ENCODE measurements at regions not wholly inside any gene's neighbourhood (a gene's known extent, or its start where the extent isn't known, plus 50 kb on each side); places are given as distances from the start of the nearest gene placed in this dataset.

DNA sequence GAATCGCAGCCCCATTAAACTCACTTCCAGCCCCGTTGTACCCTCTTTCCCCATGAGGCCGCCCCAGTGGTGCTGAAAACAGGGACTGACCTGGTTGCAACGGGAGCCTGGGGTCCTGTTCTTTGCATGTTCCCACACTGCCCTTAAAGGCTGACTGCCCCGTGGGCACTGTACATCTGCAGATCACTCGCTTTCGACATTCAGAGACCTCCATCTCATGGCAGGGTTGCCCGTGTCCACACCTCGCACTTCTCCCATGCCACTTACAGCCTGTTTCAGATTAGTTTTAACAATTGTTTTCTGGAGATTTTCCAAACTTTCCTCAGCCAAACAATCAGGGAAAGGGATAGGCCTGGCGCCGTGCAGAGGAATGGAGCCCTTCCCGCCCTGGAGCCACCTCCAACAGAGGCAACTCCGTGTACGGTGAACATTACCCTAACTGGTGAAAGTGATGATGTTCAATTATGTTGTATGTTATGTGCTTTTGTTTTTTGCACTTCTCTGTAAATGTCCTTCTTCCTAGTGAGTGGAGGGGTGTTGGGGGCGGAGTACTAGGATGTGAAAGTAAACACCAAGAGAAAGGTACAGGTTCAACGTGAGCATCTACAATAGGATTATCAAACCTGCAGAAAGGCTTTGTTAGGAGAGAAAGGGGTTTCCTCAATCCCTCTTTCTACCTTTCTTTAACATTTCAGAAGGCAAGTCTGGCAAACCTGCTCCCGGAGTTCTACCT is 262.8 kb downstream of the FOXO1 start (continued):
- TF ChIP-seq WHSC1 (IDR thresholded peaks at IDR 0.05; ENCODE audit: low read length): no peak
- TF ChIP-seq, protein P1, sequence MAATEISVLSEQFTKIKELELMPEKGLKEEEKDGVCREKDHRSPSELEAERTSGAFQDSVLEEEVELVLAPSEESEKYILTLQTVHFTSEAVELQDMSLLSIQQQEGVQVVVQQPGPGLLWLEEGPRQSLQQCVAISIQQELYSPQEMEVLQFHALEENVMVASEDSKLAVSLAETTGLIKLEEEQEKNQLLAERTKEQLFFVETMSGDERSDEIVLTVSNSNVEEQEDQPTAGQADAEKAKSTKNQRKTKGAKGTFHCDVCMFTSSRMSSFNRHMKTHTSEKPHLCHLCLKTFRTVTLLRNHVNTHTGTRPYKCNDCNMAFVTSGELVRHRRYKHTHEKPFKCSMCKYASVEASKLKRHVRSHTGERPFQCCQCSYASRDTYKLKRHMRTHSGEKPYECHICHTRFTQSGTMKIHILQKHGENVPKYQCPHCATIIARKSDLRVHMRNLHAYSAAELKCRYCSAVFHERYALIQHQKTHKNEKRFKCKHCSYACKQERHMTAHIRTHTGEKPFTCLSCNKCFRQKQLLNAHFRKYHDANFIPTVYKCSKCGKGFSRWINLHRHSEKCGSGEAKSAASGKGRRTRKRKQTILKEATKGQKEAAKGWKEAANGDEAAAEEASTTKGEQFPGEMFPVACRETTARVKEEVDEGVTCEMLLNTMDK (IDR thresholded peaks at IDR 0.05; ENCODE audit: borderline replicate concordance, insufficient read depth, low read depth, low read length, poor library complexity, severe bottlenecking): no peak
- TF ChIP-seq, protein P2, sequence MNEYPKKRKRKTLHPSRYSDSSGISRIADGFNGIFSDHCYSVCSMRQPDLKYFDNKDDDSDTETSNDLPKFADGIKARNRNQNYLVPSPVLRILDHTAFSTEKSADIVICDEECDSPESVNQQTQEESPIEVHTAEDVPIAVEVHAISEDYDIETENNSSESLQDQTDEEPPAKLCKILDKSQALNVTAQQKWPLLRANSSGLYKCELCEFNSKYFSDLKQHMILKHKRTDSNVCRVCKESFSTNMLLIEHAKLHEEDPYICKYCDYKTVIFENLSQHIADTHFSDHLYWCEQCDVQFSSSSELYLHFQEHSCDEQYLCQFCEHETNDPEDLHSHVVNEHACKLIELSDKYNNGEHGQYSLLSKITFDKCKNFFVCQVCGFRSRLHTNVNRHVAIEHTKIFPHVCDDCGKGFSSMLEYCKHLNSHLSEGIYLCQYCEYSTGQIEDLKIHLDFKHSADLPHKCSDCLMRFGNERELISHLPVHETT (CRISPR knock-in tag; conservative IDR thresholded peaks at IDR 0.05 in 1 of 2, IDR thresholded peaks at IDR 0.05 in 1 of 2): no peak

DNA sequence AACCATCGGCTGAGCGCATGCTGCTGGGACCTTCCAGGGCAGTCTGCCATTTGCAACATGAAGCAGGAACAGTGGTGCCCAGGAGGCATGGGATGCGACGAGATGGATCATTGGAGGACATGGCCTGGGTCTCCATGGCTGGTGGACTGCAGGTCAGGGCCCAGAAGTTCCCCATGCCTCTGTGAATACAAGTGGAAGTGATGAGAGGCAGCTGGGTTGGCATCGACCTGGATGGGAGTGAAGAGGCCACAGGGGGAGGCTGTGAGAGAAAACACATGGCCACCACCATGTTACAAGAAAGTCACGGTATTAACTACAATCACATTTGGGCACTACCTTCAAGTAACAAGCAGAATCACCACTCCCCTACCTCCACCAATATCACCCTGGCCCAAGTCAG is 262.0 kb downstream of the FOXO1 start:
- ATAC-seq: no peak
- no peaks in the 10 kb centered on the region; a peak in 1 of 5 replicates for H3K4me1 ChIP-seq (replicated peaks in 1 of 2; ENCODE audit: control insufficient read depth in 2 of 2, insufficient read depth in 2 of 2, low read length in 2 of 2)
- H3K27ac ChIP-seq (ENCODE audit: extremely low read depth, low read depth, low read length): no peak overlapping the region
- ChIA-PET CTCF (ENCODE audit: low intra/inter-chr PET ratio) (no interaction called here), POLR2A (no interaction called here)
- no TSS peak for BruUV-seq (replicated peaks)
- in situ Hi-C loops (cut with MboI): no loop called here
- no peaks in the 10 kb centered on the region for H3K9me3 ChIP-seq (replicated peaks; ENCODE audit: control insufficient read depth, insufficient read depth, low read depth, low read length)
- H3K4me3 ChIP-seq: no peak overlapping the region
- H3K36me3 ChIP-seq (ENCODE audit: control insufficient read depth, insufficient read depth, low read length): no peaks in the 10 kb centered on the region
- H3K9me1 ChIP-seq (ENCODE audit: control insufficient read depth, insufficient read depth, low read length): no peaks in the 10 kb centered on the region
- no peak for DNase-seq (ENCODE audit: extremely low read depth in 1 of 4, low spot score in 3 of 4)
- no peaks in the 10 kb centered on the region for H3K79me2 ChIP-seq (ENCODE audit: control insufficient read depth, insufficient read depth, low read length)
- TF ChIP-seq TAF9B (IDR thresholded peaks at IDR 0.05; ENCODE audit: partially characterized antibody) (no peak), ZNF239 (CRISPR knock-in tag; IDR thresholded peaks at IDR 0.05) (no peak), BCL6 (CRISPR knock-in tag; IDR thresholded peaks at IDR 0.05) (no peak), GABPB2 (CRISPR knock-in tag; conservative IDR thresholded peaks at IDR 0.05) (no peak), ZNF699 (CRISPR knock-in tag; IDR thresholded peaks at IDR 0.05; ENCODE audit: insufficient replicate concordance) (no peak), KLF6 (CRISPR knock-in tag; IDR thresholded peaks at IDR 0.05; ENCODE audit: borderline replicate concordance) (no peak), CBX1 (IDR thresholded peaks at IDR 0.05; ENCODE audit: low read depth) (no peak), MTA2 (IDR thresholded peaks at IDR 0.05; ENCODE audit: low read depth) (no peak), NCOR1 (IDR thresholded peaks at IDR 0.05) (no peak), FOXK1 (CRISPR knock-in tag; IDR thresholded peaks at IDR 0.05; ENCODE audit: borderline replicate concordance) (no peak)
- TF ChIP-seq, protein P3, sequence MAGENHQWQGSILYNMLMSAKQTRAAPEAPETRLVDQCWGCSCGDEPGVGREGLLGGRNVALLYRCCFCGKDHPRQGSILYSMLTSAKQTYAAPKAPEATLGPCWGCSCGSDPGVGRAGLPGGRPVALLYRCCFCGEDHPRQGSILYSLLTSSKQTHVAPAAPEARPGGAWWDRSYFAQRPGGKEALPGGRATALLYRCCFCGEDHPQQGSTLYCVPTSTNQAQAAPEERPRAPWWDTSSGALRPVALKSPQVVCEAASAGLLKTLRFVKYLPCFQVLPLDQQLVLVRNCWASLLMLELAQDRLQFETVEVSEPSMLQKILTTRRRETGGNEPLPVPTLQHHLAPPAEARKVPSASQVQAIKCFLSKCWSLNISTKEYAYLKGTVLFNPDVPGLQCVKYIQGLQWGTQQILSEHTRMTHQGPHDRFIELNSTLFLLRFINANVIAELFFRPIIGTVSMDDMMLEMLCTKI (IDR thresholded peaks at IDR 0.05; ENCODE audit: partially characterized antibody): no peak
- no peak for FAIRE-seq
- WGBS (ENCODE audit: insufficient coverage, low coverage, missing lambda C conversion rate): 7% methylated on average over 5 of the region's 6 CpGs
- intact Hi-C loops (cut with micrococcal nuclease): no loop called here
- H2AFZ ChIP-seq (ENCODE audit: low read depth, low read length): no peak overlapping the region
- no peak overlapping the region for H3K9ac ChIP-seq (ENCODE audit: insufficient read depth in 1 of 2, low read depth in 2 of 2, low read length in 2 of 2)
- no peaks in the 10 kb centered on the region for H4K20me1 ChIP-seq (replicated peaks; ENCODE audit: control insufficient read depth, insufficient read depth, low read length)
- peaks cover 0 to 15% of the 10 kb centered on the region in 2 experiments; a peak in 2 of 5 replicates for H3K27me3 ChIP-seq (ENCODE audit: control insufficient read depth in 2 of 2, insufficient read depth in 2 of 2, low read length in 2 of 2)
- H3K4me2 ChIP-seq (ENCODE audit: insufficient read depth, low read length): no peak overlapping the region
